ENCODE measurements at regions not wholly inside any gene's neighbourhood (a gene's known extent, or its start where the extent isn't known, plus 50 kb on each side); places are given as distances from the start of the nearest gene placed in this dataset.

DNA sequence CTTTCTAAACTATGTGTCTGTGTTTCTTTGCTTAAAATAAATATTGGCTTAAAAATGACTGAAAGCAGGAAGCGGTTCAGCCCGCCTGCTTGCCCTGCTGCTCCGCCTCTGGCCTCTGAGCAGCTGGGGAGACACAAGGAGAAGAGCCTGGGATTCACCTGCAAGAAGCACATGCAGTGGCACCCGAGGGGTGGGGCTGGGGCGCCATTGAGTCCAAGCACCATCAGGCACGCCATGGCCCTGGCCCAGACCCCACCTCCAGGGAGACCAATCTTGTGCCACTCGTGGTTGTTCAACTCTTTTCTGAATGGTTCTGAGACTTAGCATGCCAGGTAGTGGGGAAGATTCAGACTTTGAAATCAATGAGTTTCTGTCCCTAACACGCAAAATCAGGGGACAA, 495.5 kb upstream of the MYT1L start:
- H3K9me3 ChIP-seq: peaks cover 0 to 7% (median 5%) of the 10 kb centered on the region in 8 donors
- WGBS, 5 donors: 78 to 88% (median 83%) methylated on average over 8 of the region's 8 CpGs
- intact Hi-C loops (cut with DNase I; ENCODE audit: low total_unique reads): no loop called here
- no peak overlapping the region for H3K4me3 ChIP-seq
- H3K27ac ChIP-seq: no peak overlapping the region
- no peaks in the 10 kb centered on the region for H3K36me3 ChIP-seq
- DNase-seq: peak; percentile 49
- TF ChIP-seq POLR2A (IDR thresholded peaks at IDR 0.05) (no peak), POLR2AphosphoS5 (IDR thresholded peaks at IDR 0.05) (no peak)
- TF ChIP-seq, protein P1, sequence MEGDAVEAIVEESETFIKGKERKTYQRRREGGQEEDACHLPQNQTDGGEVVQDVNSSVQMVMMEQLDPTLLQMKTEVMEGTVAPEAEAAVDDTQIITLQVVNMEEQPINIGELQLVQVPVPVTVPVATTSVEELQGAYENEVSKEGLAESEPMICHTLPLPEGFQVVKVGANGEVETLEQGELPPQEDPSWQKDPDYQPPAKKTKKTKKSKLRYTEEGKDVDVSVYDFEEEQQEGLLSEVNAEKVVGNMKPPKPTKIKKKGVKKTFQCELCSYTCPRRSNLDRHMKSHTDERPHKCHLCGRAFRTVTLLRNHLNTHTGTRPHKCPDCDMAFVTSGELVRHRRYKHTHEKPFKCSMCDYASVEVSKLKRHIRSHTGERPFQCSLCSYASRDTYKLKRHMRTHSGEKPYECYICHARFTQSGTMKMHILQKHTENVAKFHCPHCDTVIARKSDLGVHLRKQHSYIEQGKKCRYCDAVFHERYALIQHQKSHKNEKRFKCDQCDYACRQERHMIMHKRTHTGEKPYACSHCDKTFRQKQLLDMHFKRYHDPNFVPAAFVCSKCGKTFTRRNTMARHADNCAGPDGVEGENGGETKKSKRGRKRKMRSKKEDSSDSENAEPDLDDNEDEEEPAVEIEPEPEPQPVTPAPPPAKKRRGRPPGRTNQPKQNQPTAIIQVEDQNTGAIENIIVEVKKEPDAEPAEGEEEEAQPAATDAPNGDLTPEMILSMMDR (IDR thresholded peaks at IDR 0.05 in 8 of 11, conservative IDR thresholded peaks at IDR 0.05 in 3 of 11): no peak
- no peaks in the 10 kb centered on the region for H3K27me3 ChIP-seq (replicated peaks in 1 of 7)
- no peaks in the 10 kb centered on the region for H3K4me1 ChIP-seq

DNA sequence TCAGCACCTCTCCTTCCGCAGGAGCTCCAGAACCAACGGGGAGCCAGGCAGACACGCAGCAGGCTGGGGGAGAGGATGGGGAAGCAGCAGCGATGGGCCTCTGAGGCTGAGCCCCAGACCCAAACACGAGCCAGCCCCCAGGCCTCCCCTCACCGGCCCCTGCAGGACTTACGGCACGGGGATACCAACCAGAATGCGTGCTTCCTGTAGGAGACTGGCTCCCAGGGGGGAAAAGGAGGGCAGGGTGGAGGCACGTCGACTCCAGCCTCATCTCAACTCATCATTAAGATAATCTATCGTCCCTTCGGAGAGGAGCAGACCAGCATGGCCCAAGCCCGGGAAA, 495.1 kb upstream of the MYT1L start:
- peak; percentile 31 for DNase-seq
- H3K36me3 ChIP-seq: no peaks in the 10 kb centered on the region

DNA sequence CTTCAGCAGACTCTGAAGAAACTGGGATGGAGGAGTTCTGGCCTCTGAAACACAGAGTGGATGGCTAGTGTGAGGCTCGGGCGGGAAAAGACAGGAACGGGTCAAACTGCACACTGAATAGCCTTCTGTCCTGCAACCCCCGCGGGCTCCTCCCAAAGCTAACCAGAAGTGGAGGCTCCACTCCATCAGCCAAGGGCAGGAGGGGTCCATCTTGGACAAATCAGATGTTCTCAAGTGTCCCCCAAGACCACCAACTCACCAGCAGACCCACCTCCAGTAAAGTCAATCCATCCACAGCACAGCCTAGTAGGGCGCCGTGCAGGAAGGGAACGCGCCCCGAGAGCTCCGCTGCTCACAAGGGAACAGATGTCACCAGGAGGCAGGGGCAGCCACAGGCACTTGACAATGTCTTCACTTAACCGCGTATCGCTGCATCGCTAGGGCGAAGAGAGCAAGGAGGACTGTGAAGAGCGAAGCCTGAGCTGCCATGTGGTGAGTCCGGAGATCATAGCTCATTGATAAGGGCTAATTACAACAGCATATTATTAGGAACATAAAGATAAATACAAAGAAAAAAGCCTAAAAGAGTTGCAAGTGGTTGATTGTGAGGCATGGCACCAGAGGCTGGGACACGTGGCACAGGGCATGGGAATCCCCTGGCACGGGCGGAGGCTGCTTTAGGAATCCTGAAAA, 494.6 kb upstream of the MYT1L start:
- no peaks in the 10 kb centered on the region for H3K27me3 ChIP-seq (replicated peaks in 1 of 7)
- no peaks in the 10 kb centered on the region for H3K4me1 ChIP-seq
- no peak overlapping the region for H3K27ac ChIP-seq
- TF ChIP-seq POLR2A (IDR thresholded peaks at IDR 0.05) (no peak), POLR2AphosphoS5 (IDR thresholded peaks at IDR 0.05) (no peak)
- TF ChIP-seq, protein P1 (IDR thresholded peaks at IDR 0.05 in 8 of 11, conservative IDR thresholded peaks at IDR 0.05 in 3 of 11): no peak
- DNase-seq: peak; percentile 68
- peaks cover 0 to 17% (median 15%) of the 10 kb centered on the region in 8 donors for H3K9me3 ChIP-seq
- intact Hi-C loops (cut with DNase I; ENCODE audit: low total_unique reads): no loop called here
- no peaks in the 10 kb centered on the region for H3K36me3 ChIP-seq
- 90 to 95% (median 92%) methylated on average over 21 of the region's 21 CpGs for WGBS, 5 donors
- H3K4me3 ChIP-seq: no peak overlapping the region

More for the DNA sequence above, 495.1 kb upstream of the MYT1L start:
- Histone ChIP-seq H3K4me1 (no peaks in the 10 kb centered on the region), H3K27me3 (replicated peaks in 1 of 7) (no peaks in the 10 kb centered on the region), H3K9me3 (peaks cover 0 to 12% (median 10%) of the 10 kb centered on the region in 8 donors), H3K4me3 (no peak overlapping the region), H3K27ac (no peak overlapping the region)
- no peak for TF ChIP-seq POLR2AphosphoS5 (IDR thresholded peaks at IDR 0.05)
- TF ChIP-seq, protein P1 (IDR thresholded peaks at IDR 0.05 in 8 of 11, conservative IDR thresholded peaks at IDR 0.05 in 3 of 11): no peak
- TF ChIP-seq POLR2A (IDR thresholded peaks at IDR 0.05): no peak
- intact Hi-C loops (cut with DNase I; ENCODE audit: low total_unique reads): no loop called here
- 79 to 87% (median 85%) methylated on average over 9 to 14 of the region's 14 CpGs for WGBS, 5 donors

DNA sequence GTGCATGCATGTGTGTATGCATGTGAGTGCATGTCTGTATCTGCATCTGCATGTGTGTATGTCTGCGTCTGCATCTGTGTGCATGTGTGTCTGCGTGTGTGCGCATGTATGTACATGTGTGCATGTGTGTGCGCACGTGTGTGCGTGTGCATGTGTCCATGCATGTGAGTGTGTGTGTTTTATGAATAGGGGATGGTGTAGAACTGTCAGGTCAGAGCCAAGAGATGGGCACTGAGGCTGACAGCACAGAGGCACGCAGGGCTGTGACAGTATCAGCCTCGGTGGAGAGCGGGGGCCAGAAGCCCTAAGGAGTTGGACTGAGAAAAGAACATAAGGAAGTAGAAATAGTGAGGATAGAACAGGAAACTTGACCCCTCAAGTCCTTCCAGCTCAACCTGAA, 494.0 kb upstream of the MYT1L start:
- Histone ChIP-seq H3K4me3 (no peak overlapping the region), H3K36me3 (no peaks in the 10 kb centered on the region), H3K9me3 (peaks cover 0 to 20% (median 16%) of the 10 kb centered on the region in 8 donors), H3K27ac (no peak overlapping the region), H3K27me3 (replicated peaks in 1 of 7) (no peaks in the 10 kb centered on the region), H3K4me1 (no peaks in the 10 kb centered on the region)
- TF ChIP-seq, protein P1 (IDR thresholded peaks at IDR 0.05 in 8 of 11, conservative IDR thresholded peaks at IDR 0.05 in 3 of 11): no peak
- no peak for TF ChIP-seq POLR2A (IDR thresholded peaks at IDR 0.05)
- no peak for TF ChIP-seq POLR2AphosphoS5 (IDR thresholded peaks at IDR 0.05)
- DNase-seq: peak; percentile 57
- WGBS, 5 donors: 84 to 97% (median 92%) methylated on average over 9 of the region's 9 CpGs
- intact Hi-C loops (cut with DNase I; ENCODE audit: low total_unique reads): no loop called here

All from spleen (tissue), 11 donors.